HL-60 (cell line): ENCODE measurements at regions not wholly inside any gene's neighbourhood (a gene's known extent, or its start where the extent isn't known, plus 50 kb on each side); places are given as distances from the start of the nearest gene placed in this dataset.

Experiments used
- DNase-seq, 2 experiments: peaks; one replicate each; pipeline ENCODE4 v3.0.0-alpha.2; 2010 to 2020; ENCODE audit warnings: low read depth in 1 of 2, low spot score in 1 of 2
- H3K27ac ChIP-seq: fragments of 250-450 bp; sonication (Bioruptor Pico); replicated peaks from 2 replicates; pipeline ENCODE4 v1.5.1; 2020; ENCODE audit warnings: mild to moderate bottlenecking, moderate library complexity
- H3K27me3 ChIP-seq: fragments of 250-450 bp; sonication (Bioruptor Pico); 2 replicates; pipeline ENCODE4 v1.5.1; 2021; ENCODE audit warnings: mild to moderate bottlenecking, moderate library complexity; ENCODE audit not compliant: insufficient read depth, poor library complexity, severe bottlenecking
- H3K4me3 ChIP-seq: replicated peaks from 2 replicates; pipeline ENCODE4 v1.5.1; 2011; ENCODE audit warnings: mild to moderate bottlenecking, control low read depth, low read length; ENCODE audit not compliant: insufficient read depth
- GABPA ChIP-seq: IDR thresholded peaks from 2 replicates; pipeline ENCODE4 v1.6.1; 2012; ENCODE audit warnings: low read depth
- POLR2AphosphoS5 ChIP-seq: IDR thresholded peaks from 2 replicates; pipeline ENCODE4 v1.6.1; 2012; ENCODE audit warnings: low read depth
- SPI1 ChIP-seq: IDR thresholded peaks from 2 replicates; pipeline ENCODE4 v1.6.1; 2012; ENCODE audit warnings: low read depth, mild to moderate bottlenecking, borderline replicate concordance
- TF ChIP-seq, protein P1 (sequence below): IDR thresholded peaks from one replicate; pipeline ENCODE4 v1.5.1; 2011; ENCODE audit warnings: low read length, control low read depth, inconsistent platforms; ENCODE audit not compliant: insufficient read depth
- TF ChIP-seq, protein P2 (sequence below): IDR thresholded peaks from 2 replicates; pipeline ENCODE4 v1.6.1; 2012; ENCODE audit warnings: low read depth; ENCODE audit not compliant: insufficient replicate concordance

GRCh38 chr7:46168231-46168630, 247.2 kb upstream of the IGFBP3 start:
- no peak for DNase-seq
- Histone ChIP-seq H3K27ac (no peak overlapping the region), H3K27me3 (no peaks in the 10 kb centered on the region), H3K4me3 (no peak overlapping the region)
- TF ChIP-seq GABPA, result no peak
- no peak for TF ChIP-seq POLR2AphosphoS5
- no peak for TF ChIP-seq SPI1
- TF ChIP-seq, protein P1, sequence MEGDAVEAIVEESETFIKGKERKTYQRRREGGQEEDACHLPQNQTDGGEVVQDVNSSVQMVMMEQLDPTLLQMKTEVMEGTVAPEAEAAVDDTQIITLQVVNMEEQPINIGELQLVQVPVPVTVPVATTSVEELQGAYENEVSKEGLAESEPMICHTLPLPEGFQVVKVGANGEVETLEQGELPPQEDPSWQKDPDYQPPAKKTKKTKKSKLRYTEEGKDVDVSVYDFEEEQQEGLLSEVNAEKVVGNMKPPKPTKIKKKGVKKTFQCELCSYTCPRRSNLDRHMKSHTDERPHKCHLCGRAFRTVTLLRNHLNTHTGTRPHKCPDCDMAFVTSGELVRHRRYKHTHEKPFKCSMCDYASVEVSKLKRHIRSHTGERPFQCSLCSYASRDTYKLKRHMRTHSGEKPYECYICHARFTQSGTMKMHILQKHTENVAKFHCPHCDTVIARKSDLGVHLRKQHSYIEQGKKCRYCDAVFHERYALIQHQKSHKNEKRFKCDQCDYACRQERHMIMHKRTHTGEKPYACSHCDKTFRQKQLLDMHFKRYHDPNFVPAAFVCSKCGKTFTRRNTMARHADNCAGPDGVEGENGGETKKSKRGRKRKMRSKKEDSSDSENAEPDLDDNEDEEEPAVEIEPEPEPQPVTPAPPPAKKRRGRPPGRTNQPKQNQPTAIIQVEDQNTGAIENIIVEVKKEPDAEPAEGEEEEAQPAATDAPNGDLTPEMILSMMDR, result no peak
- TF ChIP-seq, protein P2, sequence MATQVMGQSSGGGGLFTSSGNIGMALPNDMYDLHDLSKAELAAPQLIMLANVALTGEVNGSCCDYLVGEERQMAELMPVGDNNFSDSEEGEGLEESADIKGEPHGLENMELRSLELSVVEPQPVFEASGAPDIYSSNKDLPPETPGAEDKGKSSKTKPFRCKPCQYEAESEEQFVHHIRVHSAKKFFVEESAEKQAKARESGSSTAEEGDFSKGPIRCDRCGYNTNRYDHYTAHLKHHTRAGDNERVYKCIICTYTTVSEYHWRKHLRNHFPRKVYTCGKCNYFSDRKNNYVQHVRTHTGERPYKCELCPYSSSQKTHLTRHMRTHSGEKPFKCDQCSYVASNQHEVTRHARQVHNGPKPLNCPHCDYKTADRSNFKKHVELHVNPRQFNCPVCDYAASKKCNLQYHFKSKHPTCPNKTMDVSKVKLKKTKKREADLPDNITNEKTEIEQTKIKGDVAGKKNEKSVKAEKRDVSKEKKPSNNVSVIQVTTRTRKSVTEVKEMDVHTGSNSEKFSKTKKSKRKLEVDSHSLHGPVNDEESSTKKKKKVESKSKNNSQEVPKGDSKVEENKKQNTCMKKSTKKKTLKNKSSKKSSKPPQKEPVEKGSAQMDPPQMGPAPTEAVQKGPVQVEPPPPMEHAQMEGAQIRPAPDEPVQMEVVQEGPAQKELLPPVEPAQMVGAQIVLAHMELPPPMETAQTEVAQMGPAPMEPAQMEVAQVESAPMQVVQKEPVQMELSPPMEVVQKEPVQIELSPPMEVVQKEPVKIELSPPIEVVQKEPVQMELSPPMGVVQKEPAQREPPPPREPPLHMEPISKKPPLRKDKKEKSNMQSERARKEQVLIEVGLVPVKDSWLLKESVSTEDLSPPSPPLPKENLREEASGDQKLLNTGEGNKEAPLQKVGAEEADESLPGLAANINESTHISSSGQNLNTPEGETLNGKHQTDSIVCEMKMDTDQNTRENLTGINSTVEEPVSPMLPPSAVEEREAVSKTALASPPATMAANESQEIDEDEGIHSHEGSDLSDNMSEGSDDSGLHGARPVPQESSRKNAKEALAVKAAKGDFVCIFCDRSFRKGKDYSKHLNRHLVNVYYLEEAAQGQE, result no peak

DNA sequence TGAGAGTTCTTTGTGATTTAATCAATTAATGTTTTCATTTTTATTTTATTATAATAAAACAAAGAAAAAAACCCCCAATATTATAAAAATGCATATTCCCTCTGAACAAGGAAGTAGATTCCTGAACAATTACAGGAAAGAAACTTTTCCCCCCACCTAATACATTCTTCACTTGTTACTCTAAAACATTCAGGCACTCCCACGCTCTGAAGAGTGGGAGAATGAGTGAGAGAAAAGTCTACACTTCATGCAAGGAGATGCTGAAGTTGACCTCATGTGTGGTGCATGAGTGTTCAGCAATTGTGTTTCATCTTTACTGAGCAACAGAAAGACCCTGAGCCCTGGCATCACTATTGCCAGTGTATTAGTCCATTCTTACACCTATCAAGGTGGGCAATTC, 244.2 kb upstream of the IGFBP3 start:
- Histone ChIP-seq H3K27ac (no peak overlapping the region), H3K4me3 (no peak overlapping the region), H3K27me3 (no peaks in the 10 kb centered on the region)
- TF ChIP-seq POLR2AphosphoS5, result no peak
- TF ChIP-seq GABPA, result no peak
- TF ChIP-seq, protein P1, result no peak
- no peak for TF ChIP-seq SPI1
- TF ChIP-seq, protein P2, result no peak
- DNase-seq, result no peak

GRCh38 chr7:46164629-46165028, 243.6 kb upstream of the IGFBP3 start:
- H3K4me3 ChIP-seq, result no peak overlapping the region
- no peak overlapping the region for H3K27ac ChIP-seq
- no peak for DNase-seq
- no peak for TF ChIP-seq SPI1
- no peak for TF ChIP-seq POLR2AphosphoS5
- TF ChIP-seq GABPA, result no peak
- TF ChIP-seq, protein P1, result no peak
- TF ChIP-seq, protein P2, result no peak
- H3K27me3 ChIP-seq, result no peaks in the 10 kb centered on the region
